GM12875 (cell line): ENCODE measurements at regions not wholly inside any gene's neighbourhood (a gene's known extent, or its start where the extent isn't known, plus 50 kb on each side); places are given as distances from the start of the nearest gene placed in this dataset.

ENCODE experiments used
- H3K4me3 ChIP-seq: one replicate; pipeline ENCODE4 v1.5.1; 2011; ENCODE audit warnings: low read depth, low read length, control low read depth
- CTCF ChIP-seq: IDR thresholded peaks from 2 replicates; pipeline ENCODE4 v1.5.1; 2011; ENCODE audit warnings: low read depth, mild to moderate bottlenecking, control low read depth, inconsistent platforms, low read length, moderate library complexity, borderline replicate concordance; ENCODE audit not compliant: insufficient read depth

GRCh38 chr16:5509794-5510193 lies 412.2 kb upstream of the EEF2KMT start:
- TF ChIP-seq CTCF, result no peak
- no peak overlapping the region for H3K4me3 ChIP-seq

GRCh38 chr16:5509336-5509735 lies 411.7 kb upstream of the EEF2KMT start:
- TF ChIP-seq CTCF, result no peak
- no peak overlapping the region for H3K4me3 ChIP-seq

GRCh38 chr16:5508371-5508770 lies 410.8 kb upstream of the EEF2KMT start:
- no peak overlapping the region for H3K4me3 ChIP-seq
- TF ChIP-seq CTCF, result no peak

GRCh38 chr16:5506021-5506420 lies 408.4 kb upstream of the EEF2KMT start:
- H3K4me3 ChIP-seq, result no peak overlapping the region
- no peak for TF ChIP-seq CTCF

- no peak for TF ChIP-seq CTCF
- no peak overlapping the region for H3K4me3 ChIP-seq
Observed at GRCh38 chr16:5505091-5505887, 407.7 kb upstream of the EEF2KMT start.

- no peak for TF ChIP-seq CTCF
- no peak overlapping the region for H3K4me3 ChIP-seq
Observed at GRCh38 chr16:5504064-5504781, 406.6 kb upstream of the EEF2KMT start.

GRCh38 chr16:5502944-5503343 lies 405.3 kb upstream of the EEF2KMT start:
- TF ChIP-seq CTCF, result no peak
- no peak overlapping the region for H3K4me3 ChIP-seq
